OCI-LY7 (cell line): ENCODE measurements at regions not wholly inside any gene's neighbourhood (a gene's known extent, or its start where the extent isn't known, plus 50 kb on each side); places are given as distances from the start of the nearest gene placed in this dataset.

Source experiments
- BruUV-seq: library from RNA; stranded (reverse); fragments of 400-500 nt; replicated peaks from 2 replicates; lab custom pipeline; 2021; lab: Mats Ljungman, UMichigan
- CTCF ChIA-PET: fragments of 300-600 bp; sonication (Branson Sonifier 250); formaldehyde crosslinking; loops from one replicate; lab custom pipeline; 2022; ENCODE audit warnings: antibody characterized with exemption; ENCODE audit not compliant: unreplicated experiment; lab: Charles Lee
- POLR2A ChIA-PET: fragments of 300-600 bp; sonication (Branson Sonifier 250); formaldehyde crosslinking; loops from one replicate; lab custom pipeline; 2022; ENCODE audit warnings: antibody characterized with exemption; lab: Charles Lee
- DNase-seq: peaks from one replicate; pipeline ENCODE4 v3.0.0-alpha.2; 2015; ENCODE audit warnings: low spot score
- H2AFZ ChIP-seq: fragments of 200-600 bp; sonication (generic), shearing (Covaris generic); 2 replicates; pipeline ENCODE4 v1.6.1; 2014; ENCODE audit warnings: mild to moderate bottlenecking, antibody characterized with exemption, low read length, moderate library complexity
- H3K27ac ChIP-seq: fragments of 200-600 bp; sonication (generic); 2 replicates; pipeline ENCODE4 v1.5.1; 2014; ENCODE audit warnings: mixed run types, low read depth, mild to moderate bottlenecking, moderate library complexity, low read length, inconsistent platforms; ENCODE audit not compliant: poor library complexity, severe bottlenecking
- H3K36me3 ChIP-seq: fragments of 200-600 bp; sonication (generic); 2 replicates; pipeline ENCODE4 v1.6.1; 2014; ENCODE audit warnings: mild to moderate bottlenecking, antibody characterized with exemption, low read length, moderate library complexity, mixed read lengths; ENCODE audit not compliant: insufficient read depth
- H3K4me1 ChIP-seq: fragments of 200-600 bp; sonication (generic); 2 replicates; pipeline ENCODE4 v1.5.1; 2014; ENCODE audit warnings: mild to moderate bottlenecking, low read length; ENCODE audit not compliant: insufficient read depth, poor library complexity, severe bottlenecking
- H3K4me2 ChIP-seq: fragments of 200-600 bp; sonication (generic); 2 replicates; pipeline ENCODE4 v1.6.1; 2014; ENCODE audit warnings: mild to moderate bottlenecking, low read length
- H3K4me3 ChIP-seq: fragments of 200-600 bp; sonication (generic); 2 replicates; pipeline ENCODE4 v1.5.1; 2014; ENCODE audit warnings: mild to moderate bottlenecking, low read depth, low read length; ENCODE audit not compliant: poor library complexity, severe bottlenecking
- H3K79me2 ChIP-seq: fragments of 200-600 bp; sonication (generic); 2 replicates; pipeline ENCODE4 v1.6.1; 2016; ENCODE audit warnings: low read depth, mild to moderate bottlenecking, low read length, moderate library complexity, mixed read lengths; ENCODE audit not compliant: insufficient read depth
- H3K9me2 ChIP-seq: fragments of 200-600 bp; sonication (generic); 2 replicates; pipeline ENCODE4 v1.6.1; 2016; ENCODE audit warnings: mild to moderate bottlenecking, low read length, mixed read lengths; ENCODE audit not compliant: insufficient read depth
- H3K9me3 ChIP-seq: fragments of 200-600 bp; sonication (generic); 2 replicates; pipeline ENCODE4 v1.6.1; 2014; ENCODE audit warnings: mild to moderate bottlenecking, mixed run types, low read length, mixed read lengths
- H4K20me1 ChIP-seq: fragments of 200-600 bp; sonication (generic); 2 replicates; pipeline ENCODE4 v1.6.1; 2014; ENCODE audit warnings: mild to moderate bottlenecking, antibody characterized with exemption, low read length, moderate library complexity, mixed read lengths; ENCODE audit not compliant: insufficient read depth
- EZH2phosphoT487 ChIP-seq: fragments of 200-600 bp; sonication (generic); IDR thresholded peaks from 2 replicates; pipeline ENCODE4 v1.6.1; 2018; ENCODE audit warnings: low read depth, borderline replicate concordance, mild to moderate bottlenecking, mixed run types, antibody characterized with exemption, low read length, moderate library complexity, mixed read lengths
- intact Hi-C: fragments of 100-400 bp; cut with micrococcal nuclease; formaldehyde crosslinking; loops from one replicate; pipeline ENCODE4 v1.10.0; 2022; ENCODE audit not compliant: unreplicated experiment
- TF ChIP-seq, protein P1 (sequence below): fragments of 200-600 bp; sonication (generic); conservative IDR thresholded peaks from 2 replicates; pipeline ENCODE4 v1.5.1; 2014; ENCODE audit warnings: mild to moderate bottlenecking, antibody characterized with exemption, low read length, moderate library complexity, mixed read lengths

DNA sequence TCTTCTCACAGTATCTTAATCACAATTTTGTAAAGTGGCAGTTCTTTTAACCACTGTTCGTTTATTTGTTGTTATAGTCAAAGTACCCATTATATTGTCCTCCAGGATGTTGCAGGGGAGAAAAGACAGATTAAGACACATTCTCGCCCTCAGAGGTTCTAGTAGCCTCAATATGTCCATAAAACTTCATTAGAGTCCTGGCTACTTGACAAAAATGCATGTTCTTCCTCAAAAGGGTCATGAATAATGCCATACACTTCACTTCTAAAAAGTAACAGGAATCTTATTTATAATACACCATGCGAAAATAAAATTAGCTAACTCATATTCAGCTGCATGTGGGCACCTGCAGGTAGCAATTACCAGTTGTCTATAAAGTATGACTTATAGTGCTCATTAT is 109.3 kb upstream of the ANK3 start:
- BruUV-seq, result no TSS peak

DNA sequence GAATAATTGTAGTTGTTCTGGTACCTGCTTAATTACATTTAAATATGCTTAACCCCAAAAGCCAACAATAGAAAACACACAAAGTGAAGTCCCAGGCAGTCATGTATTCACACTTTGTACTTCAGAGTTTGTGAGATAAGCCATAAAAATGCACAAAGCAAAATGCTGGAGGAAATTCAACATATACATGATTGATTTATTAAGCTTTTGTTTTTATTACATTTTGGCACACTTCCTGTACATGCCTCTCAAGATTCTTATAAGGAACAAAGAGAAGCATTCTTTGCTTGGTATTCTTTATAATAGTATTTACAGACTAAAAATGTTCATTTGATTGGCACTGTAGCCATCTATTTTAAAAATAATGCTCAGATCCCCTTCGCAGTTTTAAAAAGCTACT is 107.7 kb upstream of the ANK3 start:
- CTCF ChIA-PET, result no interaction called here
- no peaks in the 10 kb centered on the region for H3K9me2 ChIP-seq
- no peak overlapping the region for H3K27ac ChIP-seq
- no peak overlapping the region for H3K4me2 ChIP-seq
- no peaks in the 10 kb centered on the region for H3K79me2 ChIP-seq
- no TSS peak for BruUV-seq
- POLR2A ChIA-PET, result no interaction called here
- H3K36me3 ChIP-seq, result no peaks in the 10 kb centered on the region
- H2AFZ ChIP-seq, result no peak overlapping the region
- no peak overlapping the region for H3K4me3 ChIP-seq
- no peaks in the 10 kb centered on the region for H3K4me1 ChIP-seq
- TF ChIP-seq, protein P1, sequence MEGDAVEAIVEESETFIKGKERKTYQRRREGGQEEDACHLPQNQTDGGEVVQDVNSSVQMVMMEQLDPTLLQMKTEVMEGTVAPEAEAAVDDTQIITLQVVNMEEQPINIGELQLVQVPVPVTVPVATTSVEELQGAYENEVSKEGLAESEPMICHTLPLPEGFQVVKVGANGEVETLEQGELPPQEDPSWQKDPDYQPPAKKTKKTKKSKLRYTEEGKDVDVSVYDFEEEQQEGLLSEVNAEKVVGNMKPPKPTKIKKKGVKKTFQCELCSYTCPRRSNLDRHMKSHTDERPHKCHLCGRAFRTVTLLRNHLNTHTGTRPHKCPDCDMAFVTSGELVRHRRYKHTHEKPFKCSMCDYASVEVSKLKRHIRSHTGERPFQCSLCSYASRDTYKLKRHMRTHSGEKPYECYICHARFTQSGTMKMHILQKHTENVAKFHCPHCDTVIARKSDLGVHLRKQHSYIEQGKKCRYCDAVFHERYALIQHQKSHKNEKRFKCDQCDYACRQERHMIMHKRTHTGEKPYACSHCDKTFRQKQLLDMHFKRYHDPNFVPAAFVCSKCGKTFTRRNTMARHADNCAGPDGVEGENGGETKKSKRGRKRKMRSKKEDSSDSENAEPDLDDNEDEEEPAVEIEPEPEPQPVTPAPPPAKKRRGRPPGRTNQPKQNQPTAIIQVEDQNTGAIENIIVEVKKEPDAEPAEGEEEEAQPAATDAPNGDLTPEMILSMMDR, result no peak
- TF ChIP-seq EZH2phosphoT487, result no peak
- no peaks in the 10 kb centered on the region for H4K20me1 ChIP-seq
- no peak for DNase-seq
- intact Hi-C loops, result no loop called here
- no peaks in the 10 kb centered on the region for H3K9me3 ChIP-seq

More for the DNA sequence above, 109.3 kb upstream of the ANK3 start:
- TF ChIP-seq, protein P1, result no peak
- no peak for TF ChIP-seq EZH2phosphoT487
- no peaks in the 10 kb centered on the region for H3K9me2 ChIP-seq
- CTCF ChIA-PET, result no interaction called here
- POLR2A ChIA-PET, result no interaction called here
- no peaks in the 10 kb centered on the region for H3K36me3 ChIP-seq
- no peak overlapping the region for H3K4me3 ChIP-seq
- no peak overlapping the region for H2AFZ ChIP-seq
- no peak for DNase-seq
- no peaks in the 10 kb centered on the region for H3K79me2 ChIP-seq
- H4K20me1 ChIP-seq, result no peaks in the 10 kb centered on the region
- H3K9me3 ChIP-seq, result no peaks in the 10 kb centered on the region
- H3K4me2 ChIP-seq, result no peak overlapping the region
- no peaks in the 10 kb centered on the region for H3K4me1 ChIP-seq
- H3K27ac ChIP-seq, result no peak overlapping the region
- intact Hi-C loops, result no loop called here

DNA sequence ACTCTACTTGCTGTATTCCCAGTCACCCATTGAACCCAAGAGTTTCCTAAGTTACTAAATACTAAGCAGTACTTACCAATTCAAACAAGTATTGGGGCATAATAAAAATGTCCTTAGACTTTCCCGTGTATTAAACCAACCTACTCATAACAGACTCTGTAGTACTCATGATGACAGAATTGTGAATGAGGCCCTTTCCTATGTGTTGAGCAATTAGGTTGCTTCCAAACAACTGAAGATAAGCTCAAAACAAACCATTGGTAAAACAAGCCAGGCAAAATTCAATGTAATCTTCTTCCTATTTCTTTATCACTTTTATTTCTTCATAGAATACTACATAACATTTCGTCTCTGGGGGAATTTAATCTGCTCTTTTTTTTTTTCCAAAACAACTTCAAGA is 106.5 kb upstream of the ANK3 start:
- Histone ChIP-seq H4K20me1 (no peaks in the 10 kb centered on the region), H3K4me2 (no peak overlapping the region), H3K4me3 (no peak overlapping the region), H3K9me2 (no peaks in the 10 kb centered on the region), H3K9me3 (no peaks in the 10 kb centered on the region), H3K79me2 (no peaks in the 10 kb centered on the region), H3K36me3 (no peaks in the 10 kb centered on the region), H3K27ac (no peak overlapping the region), H3K4me1 (no peaks in the 10 kb centered on the region), H2AFZ (no peak overlapping the region)
- intact Hi-C loops, result no loop called here
- CTCF ChIA-PET, result no interaction called here
- no peak for DNase-seq
- BruUV-seq, result no TSS peak
- TF ChIP-seq EZH2phosphoT487, result no peak
- TF ChIP-seq, protein P1, result no peak
- POLR2A ChIA-PET, result interaction anchor here (0.6 to 0.7 kb wide), 3 partner anchors 273 to 1785 kb away, joined by 3 to 5 read pairs (median 3); no protein-coding TSS in a partner anchor
